ENCODE measurements at regions not wholly inside any gene's neighbourhood (a gene's known extent, or its start where the extent isn't known, plus 50 kb on each side); places are given as distances from the start of the nearest gene placed in this dataset.

DNA sequence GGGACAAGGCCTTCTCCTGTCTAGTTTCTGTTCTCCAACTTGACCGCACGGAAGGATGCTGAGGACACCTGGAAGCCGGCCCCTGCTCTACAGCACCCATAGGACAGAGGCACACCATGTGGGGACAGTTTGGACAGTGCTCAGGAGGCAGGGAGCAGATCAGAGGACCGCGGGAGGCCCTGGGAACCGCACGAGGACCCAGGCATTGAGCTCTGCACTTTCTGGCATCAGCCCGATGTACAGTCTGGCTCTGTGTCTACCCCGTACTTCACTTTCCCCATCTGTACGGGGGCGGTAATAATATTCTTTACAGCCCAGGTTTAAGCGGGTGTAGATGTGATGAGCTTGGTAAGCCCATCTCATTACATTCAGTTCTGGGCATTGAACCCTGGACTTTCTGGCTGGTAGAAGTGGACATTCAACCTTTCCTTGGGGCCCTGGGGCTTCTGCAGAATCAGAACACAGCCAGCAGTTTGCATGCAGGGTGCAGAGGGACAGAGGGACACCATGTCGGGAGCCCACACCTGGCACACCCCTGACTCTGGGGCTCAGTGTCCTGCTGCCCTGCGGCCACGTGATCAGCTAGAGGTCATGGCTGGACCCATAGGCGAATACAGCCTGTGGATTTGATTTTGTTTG is 258.7 kb downstream of the SEC14L1 start:
- no peak for DNase-seq

DNA sequence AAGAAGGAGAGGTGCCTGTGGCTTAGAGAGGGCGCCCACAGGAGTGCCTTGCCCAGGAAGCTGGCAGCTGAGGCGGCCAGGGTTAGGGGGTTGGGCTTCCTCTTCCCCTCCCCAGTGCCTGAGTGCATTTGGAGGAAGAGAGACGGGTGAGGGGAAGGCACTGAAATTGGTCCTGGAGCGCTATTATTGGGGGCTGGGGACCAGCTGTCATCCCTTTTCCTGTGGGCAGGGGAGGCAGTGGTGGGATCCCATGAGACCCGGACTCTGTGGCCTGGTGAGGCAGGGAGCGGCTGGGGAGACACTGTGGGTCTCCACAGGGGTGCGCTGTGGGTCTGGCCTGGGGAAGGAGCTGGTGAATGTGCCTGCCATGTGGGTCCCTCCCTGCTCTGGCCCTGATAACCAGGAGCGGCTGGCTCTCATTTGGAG is 259.7 kb downstream of the SEC14L1 start:
- peak; percentile 86 for DNase-seq

GRCh38 chr17:77402159-77402731 is 261.5 kb downstream of the SEC14L1 start:
- no peak for DNase-seq

GRCh38 chr17:77403854-77404253 is 263.1 kb downstream of the SEC14L1 start:
- no peak for DNase-seq

DNA sequence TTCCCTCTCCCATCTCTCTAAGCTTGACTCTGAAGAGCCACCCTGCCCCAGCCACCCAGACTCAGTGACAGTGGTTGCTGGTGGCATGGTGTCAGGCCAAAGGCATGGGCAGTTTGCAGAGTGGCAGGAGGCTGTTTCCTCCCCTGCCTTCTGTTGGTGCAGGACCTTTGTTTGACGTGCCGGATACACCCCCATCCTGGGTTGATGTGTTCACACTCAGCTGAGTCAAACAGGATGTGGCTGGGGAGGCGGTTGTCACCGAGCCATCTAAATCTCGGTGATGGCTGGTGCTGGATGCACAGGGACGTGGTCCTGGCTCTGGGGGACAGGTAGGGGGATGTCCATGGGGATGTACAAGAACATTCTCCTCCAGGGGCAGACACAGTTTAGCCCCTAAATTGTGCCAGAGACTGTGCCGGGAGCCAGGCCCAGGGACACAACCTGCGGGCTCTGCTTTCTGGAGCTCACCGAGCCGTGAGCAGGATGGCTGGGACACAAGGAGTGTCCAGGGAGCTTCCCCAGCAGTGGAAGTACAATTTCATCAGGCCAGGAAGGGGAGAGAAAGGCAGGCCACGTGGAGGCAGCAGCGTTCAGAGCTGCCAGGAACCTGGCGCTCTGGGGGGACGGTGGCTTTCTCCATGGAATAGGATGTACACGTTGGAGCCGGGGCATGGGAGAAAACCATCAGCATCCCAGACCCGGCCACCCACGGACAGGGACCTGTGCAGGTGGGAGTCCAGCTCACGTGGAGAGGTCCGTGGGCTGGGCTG is 264.2 kb downstream of the SEC14L1 start:
- peak; percentile 88 for DNase-seq

GRCh38 chr17:77405867-77406732 is 265.3 kb downstream of the SEC14L1 start:
- no peak for DNase-seq

DNA sequence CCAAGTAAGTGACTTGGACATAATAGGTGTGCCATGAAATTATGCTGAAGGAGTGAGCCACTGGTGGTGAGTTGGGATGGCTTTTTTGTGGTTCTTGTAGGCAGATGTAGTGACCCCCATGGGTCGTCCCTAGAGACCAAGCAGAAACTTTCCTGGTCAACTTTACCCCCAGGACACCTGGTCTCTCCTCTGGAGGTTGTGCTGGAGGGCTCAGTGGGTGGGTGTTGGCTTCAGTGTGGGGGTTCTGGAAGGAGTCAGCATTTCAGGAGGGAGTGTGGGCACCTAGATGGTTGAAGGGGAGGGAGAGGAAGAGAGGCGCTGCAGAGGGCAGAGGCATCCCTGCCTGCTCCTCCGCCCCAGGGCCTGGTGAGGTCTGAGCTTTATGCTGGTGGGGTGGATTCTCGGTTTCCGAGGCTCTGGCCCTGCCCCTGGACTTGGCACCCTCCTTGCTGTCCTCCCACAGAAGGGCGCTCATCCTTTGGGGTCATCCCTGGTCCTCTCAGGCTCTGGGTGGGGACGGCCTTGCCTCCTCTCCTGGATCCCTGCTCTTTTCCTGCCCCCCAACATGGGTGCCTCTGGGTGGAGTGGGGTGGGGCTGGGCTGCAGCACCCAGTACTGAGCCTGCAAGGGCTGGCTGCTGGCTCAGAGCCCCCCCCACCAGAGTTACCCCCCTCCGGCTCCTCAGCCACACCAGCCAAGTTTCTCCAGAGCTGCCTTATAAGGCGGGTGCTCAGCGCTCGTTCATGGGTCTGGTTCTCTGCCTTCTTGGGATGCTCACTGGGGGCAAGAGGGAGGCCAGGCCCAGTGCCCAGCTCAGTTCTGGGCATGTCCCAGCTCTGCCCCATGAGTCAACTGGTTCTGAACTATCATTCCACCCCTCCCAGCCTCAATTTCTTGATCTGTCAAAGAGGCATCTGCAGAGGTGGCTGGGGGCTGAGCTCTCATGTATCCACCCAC is 266.8 kb downstream of the SEC14L1 start:
- DNase-seq, result no peak

- DNase-seq, result no peak
These were observed 267.5 kb downstream of the SEC14L1 start for GRCh38 chr17:77408284-77408683.

DNA sequence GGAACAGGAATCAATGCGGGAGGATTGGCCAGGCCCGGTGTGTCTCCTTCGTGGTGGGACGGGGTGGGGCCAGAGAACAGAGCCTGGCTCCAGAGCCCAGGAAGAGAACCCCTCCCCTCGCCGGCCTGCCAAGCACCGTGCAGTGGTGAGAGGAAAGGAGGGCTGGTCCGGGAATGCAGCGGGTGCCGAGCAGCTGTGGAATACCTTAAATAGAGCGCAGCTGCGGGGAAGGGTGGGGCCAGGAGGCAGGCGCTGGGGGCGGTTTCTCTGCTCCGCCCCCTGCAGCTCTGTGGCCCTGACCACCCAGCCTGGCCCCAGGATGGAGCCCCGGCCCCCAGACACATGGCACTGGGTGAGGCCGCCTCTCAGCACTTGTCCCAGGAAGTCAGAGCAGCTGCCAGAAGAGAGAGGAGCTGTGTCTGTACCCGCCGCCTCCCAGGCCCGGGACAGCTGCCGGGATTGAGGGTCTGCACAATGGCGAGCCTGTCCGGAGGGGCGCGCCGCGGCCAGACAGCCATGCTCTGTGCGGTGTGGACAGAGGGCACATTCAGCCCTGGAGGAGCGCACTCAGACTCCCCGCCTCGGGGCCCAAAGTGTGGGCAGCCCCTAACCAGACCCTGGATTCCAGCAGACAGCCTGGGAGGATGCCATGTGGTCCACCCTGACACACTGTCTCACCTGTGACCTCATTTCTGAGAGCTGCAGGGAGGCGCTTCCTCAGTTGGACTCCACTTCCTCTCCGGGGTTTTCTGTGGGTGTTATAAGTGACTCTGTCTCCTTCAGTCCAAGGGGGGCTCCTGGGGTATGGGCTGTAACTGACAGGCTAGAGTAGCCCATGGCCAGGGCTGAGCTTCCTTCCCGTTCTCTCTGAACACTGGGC is 268.8 kb downstream of the SEC14L1 start:
- DNase-seq, result peak; percentile 42

GRCh38 chr17:77410470-77410869 is 269.7 kb downstream of the SEC14L1 start:
- DNase-seq, result no peak

GRCh38 chr17:77414811-77415400 is 274.1 kb downstream of the SEC14L1 start:
- no peak for DNase-seq

- DNase-seq, result no peak
These were observed 275.4 kb downstream of the SEC14L1 start for GRCh38 chr17:77416105-77416713.

GRCh38 chr17:77417575-77417974 is 276.8 kb downstream of the SEC14L1 start:
- no peak for DNase-seq

DNA sequence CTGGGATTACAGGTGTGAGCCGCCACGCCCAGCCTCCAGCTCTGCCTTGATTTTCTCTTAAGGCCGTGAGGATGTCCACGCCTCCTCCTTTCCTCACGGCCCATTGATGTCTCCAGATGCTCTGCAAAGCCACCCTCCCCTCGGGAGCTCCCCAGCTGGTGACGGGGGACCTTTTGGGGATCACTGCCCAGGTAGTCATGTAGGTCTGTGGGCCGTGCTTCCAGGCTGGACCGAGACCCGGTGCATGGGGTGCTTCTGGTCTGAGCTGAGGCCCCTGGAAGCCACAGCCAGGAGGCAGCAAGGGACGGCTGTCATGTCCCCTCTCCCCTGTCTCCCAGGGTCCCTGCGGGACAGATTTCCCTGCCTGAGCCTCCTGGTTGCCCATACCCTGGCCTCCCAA is 277.8 kb downstream of the SEC14L1 start:
- no peak for DNase-seq

- DNase-seq, result no peak
These were observed 278.3 kb downstream of the SEC14L1 start for GRCh38 chr17:77419095-77419494.

- no peak for DNase-seq
These were observed 278.9 kb downstream of the SEC14L1 start for GRCh38 chr17:77419547-77420094.

GRCh38 chr17:77420095-77420803 is 279.5 kb downstream of the SEC14L1 start:
- no peak for DNase-seq

GRCh38 chr17:77420804-77421629 is 280.2 kb downstream of the SEC14L1 start:
- DNase-seq, result peak; percentile 50

Measured in stimulated activated CD4-positive, alpha-beta T cell treated with anti-CD3 and anti-CD28 coated beads, Interleukin-4, amount 100 ng/mL, for 24 hours (primary cell).